PC-3 (cell line): ENCODE measurements at regions not wholly inside any gene's neighbourhood (a gene's known extent, or its start where the extent isn't known, plus 50 kb on each side); places are given as distances from the start of the nearest gene placed in this dataset.

Experiments
- ATAC-seq: fragments of 200-7000 bp; cut with Tn5 transposase; 2 replicates; pipeline ENCODE4 v1.9.1; 2020; ENCODE audit warnings: mild to moderate bottlenecking, moderate library complexity
- BruUV-seq: library from RNA; stranded (reverse); fragments of 400-500 nt; replicated peaks from 2 replicates; lab custom pipeline; 2021; lab: Mats Ljungman, UMichigan
- CTCF ChIA-PET: fragments of 300-600 bp; sonication (Branson Sonifier 250); formaldehyde crosslinking; loops from one replicate; lab custom pipeline; 2022; ENCODE audit warnings: antibody characterized with exemption; lab: Charles Lee
- POLR2A ChIA-PET: fragments of 300-600 bp; sonication (Branson Sonifier 250); formaldehyde crosslinking; loops from one replicate; lab custom pipeline; 2022; ENCODE audit warnings: antibody characterized with exemption; ENCODE audit not compliant: unreplicated experiment; lab: Charles Lee
- DNase-seq: peaks from one replicate; pipeline ENCODE4 v3.0.0-alpha.2; 2015
- H2AFZ ChIP-seq: fragments of 300-600 bp; sonication (generic); 2 replicates; pipeline ENCODE4 v1.6.0; 2016; ENCODE audit warnings: antibody characterized with exemption, low read length
- H3F3A ChIP-seq: fragments of 300-600 bp; sonication (generic); one replicate; pipeline ENCODE4 v1.6.0; 2017; ENCODE audit warnings: antibody characterized with exemption, low read length, control low read depth, mild to moderate bottlenecking; ENCODE audit not compliant: unreplicated experiment
- H3K27ac ChIP-seq: fragments of 300-600 bp; sonication (generic); 2 replicates; pipeline ENCODE4 v1.5.1; 2016; ENCODE audit warnings: mild to moderate bottlenecking, low read length
- H3K27me3 ChIP-seq: fragments of 300-600 bp; sonication (generic); 2 replicates; pipeline ENCODE4 v1.6.1; 2016; ENCODE audit warnings: low read length, mixed read lengths
- H3K36me3 ChIP-seq: fragments of 300-600 bp; sonication (generic); 2 replicates; pipeline ENCODE4 v1.6.1; 2016; ENCODE audit warnings: low read depth, mixed run types, low read length, mixed read lengths
- H3K4me1 ChIP-seq: fragments of 300-600 bp; sonication (generic); 2 replicates; pipeline ENCODE4 v1.5.1; 2016; ENCODE audit warnings: low read length; ENCODE audit not compliant: insufficient read depth
- H3K4me2 ChIP-seq: fragments of 300-600 bp; sonication (generic); 2 replicates; pipeline ENCODE4 v1.6.0; 2016; ENCODE audit warnings: low read length
- H3K4me3 ChIP-seq: fragments of 300-600 bp; sonication (generic); 2 replicates; pipeline ENCODE4 v1.5.1; 2016; ENCODE audit warnings: mild to moderate bottlenecking, low read length, mixed read lengths
- H3K79me2 ChIP-seq: fragments of 300-600 bp; sonication (generic); 2 replicates; pipeline ENCODE4 v1.6.1; 2017; ENCODE audit warnings: low read length, mixed read lengths
- H3K9ac ChIP-seq: fragments of 300-600 bp; sonication (generic); 2 replicates; pipeline ENCODE4 v1.6.0; 2016; ENCODE audit warnings: mild to moderate bottlenecking, low read length
- H3K9me2 ChIP-seq: fragments of 300-600 bp; sonication (generic); replicated peaks from 2 replicates; pipeline ENCODE4 v1.6.1; 2016; ENCODE audit warnings: mixed run types, low read length, mixed read lengths
- H3K9me3 ChIP-seq: fragments of 300-600 bp; sonication (generic); 2 replicates; pipeline ENCODE4 v1.6.1; 2016; ENCODE audit warnings: low read length, mixed read lengths
- H4K20me1 ChIP-seq: fragments of 300-600 bp; sonication (generic); 2 replicates; pipeline ENCODE4 v1.6.1; 2016; ENCODE audit warnings: low read length, mixed read lengths
- EZH2 ChIP-seq: fragments of 300-600 bp; sonication (generic); IDR thresholded peaks from one replicate; pipeline ENCODE4 v1.6.1; 2017; ENCODE audit warnings: antibody characterized with exemption, mild to moderate bottlenecking, low read length; ENCODE audit not compliant: unreplicated experiment
- EZH2phosphoT487 ChIP-seq: fragments of 300-600 bp; sonication (generic); IDR thresholded peaks from 2 replicates; pipeline ENCODE4 v1.6.1; 2018; ENCODE audit warnings: mild to moderate bottlenecking, antibody characterized with exemption, low read length, borderline replicate concordance
- intact Hi-C: fragments of 100-400 bp; cut with micrococcal nuclease; formaldehyde crosslinking; loops from 2 replicates; pipeline ENCODE4 v1.9.0; 2023
- TF ChIP-seq, protein P1 (sequence below): fragments of 300-600 bp; sonication (generic); conservative IDR thresholded peaks from 2 replicates; pipeline ENCODE4 v1.5.1; 2017; ENCODE audit warnings: antibody characterized with exemption, low read depth, mild to moderate bottlenecking, low read length

DNA sequence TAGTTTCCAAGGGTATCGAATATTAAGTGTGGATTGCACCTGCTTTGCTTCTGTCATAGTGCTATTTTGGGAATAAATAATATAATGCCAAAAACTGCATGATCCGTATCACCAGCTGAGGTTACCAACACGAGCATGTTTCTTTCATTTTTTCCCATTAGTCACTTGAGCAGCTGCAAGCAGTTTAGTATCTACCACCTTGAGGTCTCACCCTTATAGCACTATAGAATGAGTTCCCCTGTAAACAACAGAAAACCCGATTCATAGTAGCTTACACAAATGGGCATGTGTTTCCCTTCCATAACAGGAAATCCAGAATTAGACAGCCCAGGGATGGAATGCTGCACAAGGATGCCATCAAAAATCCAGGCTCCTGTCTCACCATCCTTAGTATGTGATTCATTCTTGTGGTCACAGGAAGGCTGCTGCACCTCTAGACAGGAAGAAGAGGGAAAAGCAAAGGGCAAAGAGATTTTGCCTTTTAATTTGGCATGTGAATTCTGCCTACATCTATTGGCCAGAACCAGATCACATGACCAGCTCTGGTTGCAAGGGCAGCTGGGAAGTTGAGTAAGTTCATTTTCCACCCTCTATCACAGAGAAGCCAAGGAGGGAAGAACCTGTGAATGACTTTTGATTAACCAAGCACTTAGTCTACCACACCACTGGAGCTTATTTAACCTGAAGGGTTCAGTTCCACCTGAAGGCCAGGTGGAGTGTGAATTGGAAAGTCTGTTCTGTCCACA is 91.3 kb upstream of the SLC25A36 start:
- H3K9ac ChIP-seq = no peak overlapping the region
- no peak for ATAC-seq
- TF ChIP-seq EZH2 (no peak), EZH2phosphoT487 (no peak)
- TF ChIP-seq, protein P1, sequence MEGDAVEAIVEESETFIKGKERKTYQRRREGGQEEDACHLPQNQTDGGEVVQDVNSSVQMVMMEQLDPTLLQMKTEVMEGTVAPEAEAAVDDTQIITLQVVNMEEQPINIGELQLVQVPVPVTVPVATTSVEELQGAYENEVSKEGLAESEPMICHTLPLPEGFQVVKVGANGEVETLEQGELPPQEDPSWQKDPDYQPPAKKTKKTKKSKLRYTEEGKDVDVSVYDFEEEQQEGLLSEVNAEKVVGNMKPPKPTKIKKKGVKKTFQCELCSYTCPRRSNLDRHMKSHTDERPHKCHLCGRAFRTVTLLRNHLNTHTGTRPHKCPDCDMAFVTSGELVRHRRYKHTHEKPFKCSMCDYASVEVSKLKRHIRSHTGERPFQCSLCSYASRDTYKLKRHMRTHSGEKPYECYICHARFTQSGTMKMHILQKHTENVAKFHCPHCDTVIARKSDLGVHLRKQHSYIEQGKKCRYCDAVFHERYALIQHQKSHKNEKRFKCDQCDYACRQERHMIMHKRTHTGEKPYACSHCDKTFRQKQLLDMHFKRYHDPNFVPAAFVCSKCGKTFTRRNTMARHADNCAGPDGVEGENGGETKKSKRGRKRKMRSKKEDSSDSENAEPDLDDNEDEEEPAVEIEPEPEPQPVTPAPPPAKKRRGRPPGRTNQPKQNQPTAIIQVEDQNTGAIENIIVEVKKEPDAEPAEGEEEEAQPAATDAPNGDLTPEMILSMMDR = no peak
- ChIA-PET CTCF (no interaction called here), POLR2A (no interaction called here)
- H3F3A ChIP-seq = no peaks in the 10 kb centered on the region
- no peak overlapping the region for H3K4me2 ChIP-seq
- H3K27ac ChIP-seq = no peak overlapping the region
- H3K79me2 ChIP-seq = no peaks in the 10 kb centered on the region
- no peaks in the 10 kb centered on the region for H3K36me3 ChIP-seq
- no peak overlapping the region for H3K4me3 ChIP-seq
- BruUV-seq = no TSS peak
- no peaks in the 10 kb centered on the region for H3K9me3 ChIP-seq
- intact Hi-C loops = no loop called here
- no peaks in the 10 kb centered on the region for H3K9me2 ChIP-seq
- H4K20me1 ChIP-seq = no peaks in the 10 kb centered on the region
- no peak overlapping the region for H2AFZ ChIP-seq
- DNase-seq = peak; percentile 1
- no peaks in the 10 kb centered on the region for H3K27me3 ChIP-seq
- no peaks in the 10 kb centered on the region for H3K4me1 ChIP-seq

DNA sequence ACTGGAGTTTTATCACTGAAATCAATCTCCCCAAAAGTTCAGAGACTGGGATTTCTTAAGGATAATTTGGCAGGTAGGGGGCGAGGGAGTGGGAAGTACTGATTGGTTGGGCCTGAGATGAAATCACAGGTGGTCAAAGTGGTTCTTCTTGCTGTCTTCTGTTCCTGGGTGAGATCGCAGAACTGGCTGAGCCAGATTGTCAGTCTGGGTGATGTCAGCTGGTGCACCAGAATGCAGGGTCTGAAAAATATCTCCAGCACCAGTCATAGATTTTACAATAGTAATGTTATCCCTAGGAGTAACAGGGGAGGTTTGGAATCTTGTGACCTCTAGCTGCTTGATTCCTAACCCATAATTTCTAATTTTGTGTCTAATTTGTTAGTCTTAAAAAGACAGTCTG is 86.7 kb upstream of the SLC25A36 start:
- no peak overlapping the region for H3K9ac ChIP-seq
- POLR2A ChIA-PET = no interaction called here
- ATAC-seq (no peak), DNase-seq (no peak)
- BruUV-seq = no TSS peak
- no peaks in the 10 kb centered on the region for H3K27me3 ChIP-seq
- CTCF ChIA-PET = no interaction called here
- no peak overlapping the region for H3K27ac ChIP-seq
- H3K4me1 ChIP-seq = no peaks in the 10 kb centered on the region
- H4K20me1 ChIP-seq = no peaks in the 10 kb centered on the region
- H3K36me3 ChIP-seq = no peaks in the 10 kb centered on the region
- no peak overlapping the region for H3K4me3 ChIP-seq
- H3K4me2 ChIP-seq = no peak overlapping the region
- H3K9me3 ChIP-seq = no peaks in the 10 kb centered on the region
- no peaks in the 10 kb centered on the region for H3K9me2 ChIP-seq
- intact Hi-C loops = no loop called here
- no peak for TF ChIP-seq EZH2
- TF ChIP-seq, protein P1 = no peak
- TF ChIP-seq EZH2phosphoT487 = no peak
- no peak overlapping the region for H2AFZ ChIP-seq
- no peaks in the 10 kb centered on the region for H3F3A ChIP-seq
- no peaks in the 10 kb centered on the region for H3K79me2 ChIP-seq

DNA sequence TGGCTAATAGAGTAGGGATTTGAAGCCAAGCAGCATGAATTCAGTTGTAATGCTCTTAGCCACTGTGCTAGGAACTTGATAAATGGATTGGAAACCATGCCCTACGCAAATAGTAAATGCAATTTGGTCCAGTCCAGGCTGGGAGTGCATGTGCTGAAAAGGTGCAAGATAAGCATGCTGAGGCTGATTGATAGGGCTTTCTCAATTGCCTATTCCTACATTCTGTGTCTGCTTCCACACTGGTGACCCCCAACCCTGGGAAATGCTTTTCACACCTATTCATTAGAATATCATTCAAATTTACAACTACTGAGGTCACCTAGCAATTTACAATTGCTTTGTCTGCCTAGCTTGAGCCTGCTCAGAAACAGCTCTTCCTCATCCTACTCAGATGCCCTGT is 84.7 kb upstream of the SLC25A36 start:
- H3K9me2 ChIP-seq = no peaks in the 10 kb centered on the region
- H3K27me3 ChIP-seq = no peaks in the 10 kb centered on the region
- CTCF ChIA-PET = no interaction called here
- no peak overlapping the region for H3K4me2 ChIP-seq
- intact Hi-C loops = no loop called here
- DNase-seq (no peak), ATAC-seq (no peak)
- no peak overlapping the region for H2AFZ ChIP-seq
- no peaks in the 10 kb centered on the region for H3K9me3 ChIP-seq
- no peaks in the 10 kb centered on the region for H3K36me3 ChIP-seq
- TF ChIP-seq EZH2phosphoT487 = no peak
- TF ChIP-seq, protein P1 = no peak
- TF ChIP-seq EZH2 = no peak
- H3K4me3 ChIP-seq = no peak overlapping the region
- no peak overlapping the region for H3K9ac ChIP-seq
- H3K27ac ChIP-seq = no peak overlapping the region
- POLR2A ChIA-PET = no interaction called here
- no peaks in the 10 kb centered on the region for H3F3A ChIP-seq
- no peaks in the 10 kb centered on the region for H3K4me1 ChIP-seq
- no peaks in the 10 kb centered on the region for H4K20me1 ChIP-seq
- H3K79me2 ChIP-seq = no peaks in the 10 kb centered on the region
- no TSS peak for BruUV-seq
